ENCODE measurements at regions not wholly inside any gene's neighbourhood (a gene's known extent, or its start where the extent isn't known, plus 50 kb on each side); places are given as distances from the start of the nearest gene placed in this dataset.

DNA sequence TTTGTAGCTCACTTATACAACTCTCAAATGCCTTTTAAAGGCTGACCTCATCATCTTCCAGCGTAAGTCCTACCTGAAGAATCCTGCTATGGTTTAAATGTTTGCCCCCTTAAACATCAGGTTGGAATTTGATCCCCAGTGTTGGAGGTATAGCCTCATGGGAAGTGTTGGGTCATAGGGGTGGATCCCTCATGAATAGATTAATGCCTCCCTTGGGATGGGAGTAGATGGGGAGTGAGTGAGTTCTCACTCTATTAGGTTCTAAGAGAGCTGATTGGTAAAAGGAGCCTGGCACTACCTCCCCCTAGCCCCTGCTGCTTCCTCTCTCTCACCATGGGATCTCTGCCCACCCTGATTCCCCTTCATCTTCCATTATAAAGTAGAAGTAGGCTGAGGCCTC, 285.6 kb downstream of the FZD1 start:
- Histone ChIP-seq H3K27me3 (ENCODE audit: control insufficient read depth in 3 of 3, insufficient read depth in 3 of 3, low read depth in 1 of 3, low read length in 3 of 3) (no peaks in the 10 kb centered on the region), H2BK5ac (ENCODE audit: low read length) (no peak overlapping the region), H3K4me2 (ENCODE audit: insufficient read depth, low read length, poor library complexity, severe bottlenecking) (no peak overlapping the region), H4K91ac (ENCODE audit: low read depth, low read length, poor library complexity) (no peak overlapping the region), H3K9me3 (replicated peaks in 1 of 2; ENCODE audit: control insufficient read depth in 2 of 2, insufficient read depth in 1 of 2, low read depth in 1 of 2, low read length in 2 of 2) (no peaks in the 10 kb centered on the region), H2BK120ac (ENCODE audit: low read depth, low read length) (no peak overlapping the region), H3K4me3 (ENCODE audit: low read length in 2 of 2) (no peak overlapping the region), H3K27ac (replicated peaks; ENCODE audit: low read length) (no peak overlapping the region), H3K36me3 (replicated peaks in 1 of 2; ENCODE audit: control insufficient read depth in 2 of 2, insufficient read depth in 2 of 2, low read length in 2 of 2) (no peaks in the 10 kb centered on the region), H3K4ac (ENCODE audit: low read length) (no peak overlapping the region), H3K23ac (ENCODE audit: low read depth, low read length, poor library complexity) (no peak overlapping the region), H3K18ac (ENCODE audit: low read length) (no peak overlapping the region), H3K14ac (ENCODE audit: low read length) (no peak overlapping the region), H3K9ac (ENCODE audit: low read depth, low read length, poor library complexity) (no peak overlapping the region), H2BK12ac (ENCODE audit: low read length) (no peak overlapping the region), H2BK15ac (ENCODE audit: low read length) (no peak overlapping the region), H3K79me1 (ENCODE audit: low read depth, low read length) (no peaks in the 10 kb centered on the region), H2AFZ (ENCODE audit: low read length) (no peak overlapping the region), H3K4me1 (ENCODE audit: control insufficient read depth in 2 of 2, insufficient read depth in 1 of 2, low read depth in 1 of 2, low read length in 2 of 2) (peaks cover 3 to 5% of the 10 kb centered on the region in 2 donors), H4K8ac (ENCODE audit: low read depth, low read length) (no peak overlapping the region), H2AK5ac (ENCODE audit: low read depth, low read length) (no peak overlapping the region)
- no CpG with 5 or more reads among the region's 1 CpG for WGBS, 2 donors (ENCODE audit: extremely low coverage in 2 of 2, insufficient read length in 2 of 2, insufficient replicate concordance in 1 of 2)
- DNase-seq (ENCODE audit: low spot score): no peak

DNA sequence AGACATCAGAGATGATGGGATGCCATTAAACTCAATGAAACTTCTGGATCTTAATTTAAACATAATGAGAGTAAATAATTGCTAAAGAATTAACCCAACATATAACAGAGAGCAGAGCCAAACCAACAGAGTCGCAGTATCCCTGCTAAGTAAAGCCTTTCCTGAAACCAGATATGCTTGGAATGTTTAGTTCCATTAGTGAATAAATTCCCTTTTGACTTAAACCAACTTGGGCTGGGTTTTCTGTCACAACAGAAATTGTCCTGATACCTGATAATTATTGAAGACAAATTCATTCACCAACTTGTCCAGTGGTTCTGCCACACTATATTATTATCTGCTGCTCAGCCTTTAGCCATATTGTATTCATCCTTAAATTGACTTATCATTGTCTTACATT, 286.7 kb downstream of the FZD1 start:
- no peak for DNase-seq (ENCODE audit: low spot score)
- no peaks in the 10 kb centered on the region for H3K36me3 ChIP-seq (replicated peaks in 1 of 2; ENCODE audit: control insufficient read depth in 2 of 2, insufficient read depth in 2 of 2, low read length in 2 of 2)
- no peaks in the 10 kb centered on the region for H3K79me1 ChIP-seq (ENCODE audit: low read depth, low read length)
- H3K9ac ChIP-seq (ENCODE audit: low read depth, low read length, poor library complexity): no peak overlapping the region
- no peak overlapping the region for H4K8ac ChIP-seq (ENCODE audit: low read depth, low read length)
- H2AK5ac ChIP-seq (ENCODE audit: low read depth, low read length): no peak overlapping the region
- no CpG with 5 or more reads among the region's 1 CpG for WGBS, 2 donors (ENCODE audit: extremely low coverage in 2 of 2, insufficient read length in 2 of 2, insufficient replicate concordance in 1 of 2)
- H3K4ac ChIP-seq (ENCODE audit: low read length): no peak overlapping the region
- H4K91ac ChIP-seq (ENCODE audit: low read depth, low read length, poor library complexity): no peak overlapping the region
- H2AFZ ChIP-seq (ENCODE audit: low read length): no peak overlapping the region
- no peak overlapping the region for H3K4me2 ChIP-seq (ENCODE audit: insufficient read depth, low read length, poor library complexity, severe bottlenecking)
- H3K23ac ChIP-seq (ENCODE audit: low read depth, low read length, poor library complexity): no peak overlapping the region
- H2BK5ac ChIP-seq (ENCODE audit: low read length): no peak overlapping the region
- H2BK12ac ChIP-seq (ENCODE audit: low read length): no peak overlapping the region
- H3K4me1 ChIP-seq (ENCODE audit: control insufficient read depth in 2 of 2, insufficient read depth in 1 of 2, low read depth in 1 of 2, low read length in 2 of 2): peaks cover 4 to 5% of the 10 kb centered on the region in 2 donors
- H2BK120ac ChIP-seq (ENCODE audit: low read depth, low read length): no peak overlapping the region
- H3K27me3 ChIP-seq (ENCODE audit: control insufficient read depth in 3 of 3, insufficient read depth in 3 of 3, low read depth in 1 of 3, low read length in 3 of 3): no peaks in the 10 kb centered on the region
- H3K9me3 ChIP-seq (replicated peaks in 1 of 2; ENCODE audit: control insufficient read depth in 2 of 2, insufficient read depth in 1 of 2, low read depth in 1 of 2, low read length in 2 of 2): no peaks in the 10 kb centered on the region
- no peak overlapping the region for H3K27ac ChIP-seq (replicated peaks; ENCODE audit: low read length)
- no peak overlapping the region for H2BK15ac ChIP-seq (ENCODE audit: low read length)
- no peak overlapping the region for H3K4me3 ChIP-seq (ENCODE audit: low read length in 2 of 2)
- no peak overlapping the region for H3K18ac ChIP-seq (ENCODE audit: low read length)
- no peak overlapping the region for H3K14ac ChIP-seq (ENCODE audit: low read length)

DNA sequence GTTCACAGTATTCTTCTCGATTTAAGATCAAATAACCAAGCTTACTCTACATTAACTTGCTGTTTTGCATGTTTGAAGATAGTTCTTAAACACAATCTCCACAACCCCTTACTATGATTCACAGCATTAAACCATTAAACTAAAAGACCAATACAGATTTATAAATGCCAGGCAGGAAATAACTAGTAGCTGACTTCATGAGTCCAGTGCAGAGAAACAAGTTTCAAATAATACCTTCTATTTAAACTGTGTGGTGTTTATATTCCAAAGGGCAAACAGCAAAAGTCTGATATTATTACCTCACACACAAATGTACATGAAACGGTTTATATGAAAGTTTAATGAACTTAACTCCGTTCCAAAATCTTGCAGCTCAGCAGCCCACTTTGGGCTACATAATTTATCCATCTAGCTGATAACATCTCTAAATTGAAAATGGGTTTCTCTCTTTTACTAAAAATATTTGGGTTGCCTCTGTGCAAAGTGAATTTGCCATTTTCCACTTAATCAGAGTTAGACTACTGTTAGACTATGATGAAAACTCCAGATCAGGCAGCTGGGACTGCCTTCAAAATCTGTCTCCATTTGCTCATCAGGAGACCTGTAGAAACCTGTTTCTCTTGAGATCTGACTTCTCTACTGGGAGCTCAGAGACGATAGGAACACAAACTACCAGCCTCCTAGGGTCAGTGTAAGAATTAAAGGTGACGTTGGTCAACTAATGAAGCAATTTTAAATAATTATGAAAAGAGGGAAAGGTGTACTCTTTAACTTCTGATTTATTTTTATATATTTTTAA, 287.3 kb downstream of the FZD1 start:
- Histone ChIP-seq H3K9me3 (replicated peaks in 1 of 2; ENCODE audit: control insufficient read depth in 2 of 2, insufficient read depth in 1 of 2, low read depth in 1 of 2, low read length in 2 of 2) (no peaks in the 10 kb centered on the region), H3K9ac (ENCODE audit: low read depth, low read length, poor library complexity) (no peak overlapping the region), H3K27me3 (ENCODE audit: control insufficient read depth in 3 of 3, insufficient read depth in 3 of 3, low read depth in 1 of 3, low read length in 3 of 3) (no peaks in the 10 kb centered on the region), H2BK120ac (ENCODE audit: low read depth, low read length) (no peak overlapping the region), H3K23ac (ENCODE audit: low read depth, low read length, poor library complexity) (no peak overlapping the region), H2AFZ (ENCODE audit: low read length) (no peak overlapping the region), H3K4me1 (ENCODE audit: control insufficient read depth in 2 of 2, insufficient read depth in 1 of 2, low read depth in 1 of 2, low read length in 2 of 2) (peaks cover 4% of the 10 kb centered on the region in 2 donors), H3K36me3 (replicated peaks in 1 of 2; ENCODE audit: control insufficient read depth in 2 of 2, insufficient read depth in 2 of 2, low read length in 2 of 2) (no peaks in the 10 kb centered on the region), H2BK15ac (ENCODE audit: low read length) (no peak overlapping the region), H3K4me3 (ENCODE audit: low read length in 2 of 2) (no peak overlapping the region), H3K18ac (ENCODE audit: low read length) (no peak overlapping the region), H2BK5ac (ENCODE audit: low read length) (no peak overlapping the region), H4K91ac (ENCODE audit: low read depth, low read length, poor library complexity) (no peak overlapping the region), H3K4ac (ENCODE audit: low read length) (no peak overlapping the region), H2AK5ac (ENCODE audit: low read depth, low read length) (no peak overlapping the region), H3K79me1 (ENCODE audit: low read depth, low read length) (no peaks in the 10 kb centered on the region), H3K4me2 (ENCODE audit: insufficient read depth, low read length, poor library complexity, severe bottlenecking) (no peak overlapping the region), H4K8ac (ENCODE audit: low read depth, low read length) (no peak overlapping the region), H2BK12ac (ENCODE audit: low read length) (no peak overlapping the region), H3K14ac (ENCODE audit: low read length) (no peak overlapping the region), H3K27ac (replicated peaks; ENCODE audit: low read length) (no peak overlapping the region)
- no peak for DNase-seq (ENCODE audit: low spot score)
- no CpG with 5 or more reads among the region's 5 CpGs for WGBS, 2 donors (ENCODE audit: extremely low coverage in 2 of 2, insufficient read length in 2 of 2, insufficient replicate concordance in 1 of 2)

DNA sequence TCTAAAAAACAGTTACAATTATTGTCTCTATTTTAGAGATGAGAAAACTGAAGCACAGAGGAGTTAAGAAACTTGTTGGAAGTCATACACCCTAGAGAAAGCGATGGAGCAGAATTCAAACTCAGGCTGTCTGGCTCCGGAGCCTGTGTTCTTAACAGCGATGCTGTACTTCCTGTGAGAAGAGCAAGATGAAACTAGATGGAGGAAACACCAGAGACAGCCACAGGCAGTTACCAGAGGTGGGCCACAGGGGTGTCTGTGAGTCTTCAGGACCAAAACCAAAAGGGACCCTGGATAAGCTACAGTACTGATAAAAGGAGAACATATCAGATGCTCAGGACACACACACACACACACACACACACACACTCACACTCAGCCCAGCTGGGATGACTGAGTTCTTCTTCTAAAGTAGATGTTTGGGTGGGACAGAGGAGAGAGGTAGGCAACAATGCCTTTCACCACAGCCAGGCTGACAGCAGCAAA, 289.2 kb downstream of the FZD1 start:
- no peak overlapping the region for H3K14ac ChIP-seq (ENCODE audit: low read length)
- no peaks in the 10 kb centered on the region for H3K36me3 ChIP-seq (replicated peaks in 1 of 2; ENCODE audit: control insufficient read depth in 2 of 2, insufficient read depth in 2 of 2, low read length in 2 of 2)
- H2AK5ac ChIP-seq (ENCODE audit: low read depth, low read length): no peak overlapping the region
- no peak overlapping the region for H2AFZ ChIP-seq (ENCODE audit: low read length)
- H2BK12ac ChIP-seq (ENCODE audit: low read length): no peak overlapping the region
- peaks cover 3 to 8% of the 10 kb centered on the region in 2 donors for H3K4me1 ChIP-seq (ENCODE audit: control insufficient read depth in 2 of 2, insufficient read depth in 1 of 2, low read depth in 1 of 2, low read length in 2 of 2)
- H2BK120ac ChIP-seq (ENCODE audit: low read depth, low read length): no peak overlapping the region
- H2BK5ac ChIP-seq (ENCODE audit: low read length): no peak overlapping the region
- no peak overlapping the region for H3K9ac ChIP-seq (ENCODE audit: low read depth, low read length, poor library complexity)
- no peak overlapping the region for H3K18ac ChIP-seq (ENCODE audit: low read length)
- DNase-seq (ENCODE audit: low spot score): no peak
- no peak overlapping the region for H3K4ac ChIP-seq (ENCODE audit: low read length)
- no CpG with 5 or more reads among the region's 3 CpGs for WGBS, 2 donors (ENCODE audit: extremely low coverage in 2 of 2, insufficient read length in 2 of 2, insufficient replicate concordance in 1 of 2)
- no peak overlapping the region for H4K91ac ChIP-seq (ENCODE audit: low read depth, low read length, poor library complexity)
- no peak overlapping the region for H3K4me2 ChIP-seq (ENCODE audit: insufficient read depth, low read length, poor library complexity, severe bottlenecking)
- H3K27ac ChIP-seq (replicated peaks; ENCODE audit: low read length): no peak overlapping the region
- no peak overlapping the region for H4K8ac ChIP-seq (ENCODE audit: low read depth, low read length)
- H3K79me1 ChIP-seq (ENCODE audit: low read depth, low read length): no peaks in the 10 kb centered on the region
- no peak overlapping the region for H3K23ac ChIP-seq (ENCODE audit: low read depth, low read length, poor library complexity)
- H2BK15ac ChIP-seq (ENCODE audit: low read length): no peak overlapping the region
- no peaks in the 10 kb centered on the region for H3K27me3 ChIP-seq (ENCODE audit: control insufficient read depth in 3 of 3, insufficient read depth in 3 of 3, low read depth in 1 of 3, low read length in 3 of 3)
- H3K9me3 ChIP-seq (replicated peaks in 1 of 2; ENCODE audit: control insufficient read depth in 2 of 2, insufficient read depth in 1 of 2, low read depth in 1 of 2, low read length in 2 of 2): no peaks in the 10 kb centered on the region
- no peak overlapping the region for H3K4me3 ChIP-seq (ENCODE audit: low read length in 2 of 2)
